ENCODE measurements at regions not wholly inside any gene's neighbourhood (a gene's known extent, or its start where the extent isn't known, plus 50 kb on each side); places are given as distances from the start of the nearest gene placed in this dataset.

- dilution Hi-C loops (cut with MboI; ENCODE audit: extremely low pct_ligation_motif_present, low sequenced_read_pairs): no loop called here
- Histone ChIP-seq H3K4me2 (ENCODE audit: control insufficient read depth, extremely low read depth, insufficient read depth, low read depth, low read length) (no peak overlapping the region), H3K4me1 (ENCODE audit: control insufficient read depth, extremely low read depth, insufficient read depth, low read length) (no peaks in the 10 kb centered on the region), H3K9me1 (ENCODE audit: control insufficient read depth, extremely low read depth, insufficient read depth, low read length) (no peaks in the 10 kb centered on the region), H3K36me3 (ENCODE audit: control insufficient read depth in 2 of 2, extremely low read depth in 1 of 2, insufficient read depth in 2 of 2, low read length in 2 of 2) (no peaks in the 10 kb centered on the region), H3K27ac (ENCODE audit: control insufficient read depth, insufficient read depth, low read length) (no peak overlapping the region), H3K27me3 (ENCODE audit: control insufficient read depth, extremely low read depth, insufficient read depth, low read length) (no peaks in the 10 kb centered on the region), H3K9ac (ENCODE audit: control insufficient read depth, extremely low read depth, insufficient read depth, low read length) (no peak overlapping the region), H3K9me3 (ENCODE audit: control insufficient read depth, low read depth, low read length) (no peaks in the 10 kb centered on the region), H3K4me3 (ENCODE audit: control insufficient read depth in 2 of 3, extremely low read depth in 1 of 3, insufficient read depth in 2 of 3, low read depth in 1 of 3, low read length in 3 of 3) (no peak overlapping the region), H2AFZ (ENCODE audit: control insufficient read depth, low read length) (no peak overlapping the region), H3K79me2 (ENCODE audit: control insufficient read depth, insufficient read depth, low read length) (no peaks in the 10 kb centered on the region), H4K20me1 (ENCODE audit: control insufficient read depth, extremely low read depth, insufficient read depth, low read length) (no peaks in the 10 kb centered on the region)
- DNase-seq (ENCODE audit: low read depth, low spot score): no peak
- no peak for FAIRE-seq
- TF ChIP-seq CTCF (optimal IDR thresholded peaks at IDR 0.05 in 1 of 3, IDR thresholded peaks at IDR 0.05 in 1 of 3, conservative IDR thresholded peaks at IDR 0.05 in 1 of 3; ENCODE audit: extremely low read depth in 1 of 3, insufficient read depth in 2 of 3, low read length in 3 of 3) (no peak), EZH2 (IDR thresholded peaks at IDR 0.05; ENCODE audit: low read length) (no peak)
These were observed 267.5 kb downstream of the IRF8 start for GRCh38 chr16:86166414-86166813.

- dilution Hi-C loops (cut with MboI; ENCODE audit: extremely low pct_ligation_motif_present, low sequenced_read_pairs): no loop called here
- Histone ChIP-seq H3K9me1 (ENCODE audit: control insufficient read depth, extremely low read depth, insufficient read depth, low read length) (no peaks in the 10 kb centered on the region), H2AFZ (ENCODE audit: control insufficient read depth, low read length) (no peak overlapping the region), H3K9me3 (ENCODE audit: control insufficient read depth, low read depth, low read length) (no peaks in the 10 kb centered on the region), H4K20me1 (ENCODE audit: control insufficient read depth, extremely low read depth, insufficient read depth, low read length) (no peaks in the 10 kb centered on the region), H3K4me1 (ENCODE audit: control insufficient read depth, extremely low read depth, insufficient read depth, low read length) (no peaks in the 10 kb centered on the region), H3K9ac (ENCODE audit: control insufficient read depth, extremely low read depth, insufficient read depth, low read length) (no peak overlapping the region), H3K27ac (ENCODE audit: control insufficient read depth, insufficient read depth, low read length) (no peak overlapping the region), H3K36me3 (ENCODE audit: control insufficient read depth in 2 of 2, extremely low read depth in 1 of 2, insufficient read depth in 2 of 2, low read length in 2 of 2) (no peaks in the 10 kb centered on the region), H3K4me2 (ENCODE audit: control insufficient read depth, extremely low read depth, insufficient read depth, low read depth, low read length) (no peak overlapping the region), H3K27me3 (ENCODE audit: control insufficient read depth, extremely low read depth, insufficient read depth, low read length) (no peaks in the 10 kb centered on the region), H3K79me2 (ENCODE audit: control insufficient read depth, insufficient read depth, low read length) (no peaks in the 10 kb centered on the region), H3K4me3 (ENCODE audit: control insufficient read depth in 2 of 3, extremely low read depth in 1 of 3, insufficient read depth in 2 of 3, low read depth in 1 of 3, low read length in 3 of 3) (no peak overlapping the region)
- FAIRE-seq (no peak), DNase-seq (ENCODE audit: low read depth, low spot score) (no peak)
- TF ChIP-seq CTCF (optimal IDR thresholded peaks at IDR 0.05 in 1 of 3, IDR thresholded peaks at IDR 0.05 in 1 of 3, conservative IDR thresholded peaks at IDR 0.05 in 1 of 3; ENCODE audit: extremely low read depth in 1 of 3, insufficient read depth in 2 of 3, low read length in 3 of 3) (no peak), EZH2 (IDR thresholded peaks at IDR 0.05; ENCODE audit: low read length) (no peak)
These were observed 268.1 kb downstream of the IRF8 start for GRCh38 chr16:86167061-86167460.

Measured in keratinocyte (primary cell).